H1 (cell line): ENCODE measurements at regions not wholly inside any gene's neighbourhood (a gene's known extent, or its start where the extent isn't known, plus 50 kb on each side); places are given as distances from the start of the nearest gene placed in this dataset.

Experiments
- CTCF ChIA-PET: fragments of 300-600 bp; sonication (Branson Sonifier 250); formaldehyde crosslinking; loops from one replicate; lab custom pipeline; 2021; ENCODE audit not compliant: partially characterized antibody; lab: Charles Lee
- POLR2A ChIA-PET: fragments of 300-600 bp; sonication (Branson Sonifier 250); formaldehyde crosslinking; loops from one replicate; lab custom pipeline; 2021; ENCODE audit warnings: inconsistent platforms; ENCODE audit not compliant: partially characterized antibody; lab: Charles Lee
- DNase-seq, 2 experiments: peaks; one replicate each; pipeline versions ENCODE4 v3.0.0 to v3.0.0-alpha.2; 2010 to 2022; ENCODE audit warnings: low spot score in 2 of 2, low read depth in 1 of 2, mixed read lengths in 1 of 2
- FAIRE-seq: peaks from 2 replicates; lab custom pipeline; 2011; peaks lifted over from hg19 to GRCh38; lab: Jason Lieb, UNC
- H2AFZ ChIP-seq: 2 replicates; pipeline ENCODE4 v1.8.1; 2012; ENCODE audit warnings: low read length, inconsistent platforms
- H2AK5ac ChIP-seq: 2 replicates; pipeline ENCODE4 v1.6.1; 2013; ENCODE audit warnings: low read depth, low read length
- H2BK120ac ChIP-seq: replicated peaks from 2 replicates; pipeline ENCODE3; 2013; ENCODE audit warnings: low read depth, low read length, inconsistent platforms
- H2BK12ac ChIP-seq: 2 replicates; pipeline ENCODE4 v1.6.1; 2013; ENCODE audit warnings: low read depth, low read length
- H2BK15ac ChIP-seq: 2 replicates; pipeline ENCODE4 v1.6.1; 2013; ENCODE audit warnings: low read length
- H2BK20ac ChIP-seq: 2 replicates; pipeline ENCODE4 v1.6.1; 2013; ENCODE audit warnings: low read length
- H2BK5ac ChIP-seq: 2 replicates; pipeline ENCODE4 v1.6.1; 2013; ENCODE audit warnings: low read depth, low read length
- H3K14ac ChIP-seq: 2 replicates; pipeline ENCODE4 v1.6.1; 2013; ENCODE audit warnings: inconsistent platforms; ENCODE audit not compliant: insufficient read length
- H3K18ac ChIP-seq: 2 replicates; pipeline ENCODE4 v1.6.1; 2013; ENCODE audit warnings: low read length; ENCODE audit errors: extremely low read depth
- H3K23ac ChIP-seq: 2 replicates; pipeline ENCODE4 v1.6.1; 2013; ENCODE audit warnings: inconsistent platforms; ENCODE audit not compliant: insufficient read length
- H3K23me2 ChIP-seq: 2 replicates; pipeline ENCODE4 v1.6.1; 2013; ENCODE audit warnings: low read depth, low read length
- H3K27ac ChIP-seq: 2 replicates; pipeline ENCODE4 v1.6.1; 2011; ENCODE audit warnings: low read depth, low read length, inconsistent platforms
- H3K27me3 ChIP-seq, 4 experiments: replicated peaks in 1 of 4; 1 replicate in 1 of 4; 2 replicates in 3 of 4; pipeline versions ENCODE4 v1.6.1 to v1.8.1; 2011 to 2013; ENCODE audit warnings: low read length in 3 of 4, mild to moderate bottlenecking in 3 of 4, inconsistent platforms in 2 of 4, mixed read lengths in 2 of 4, moderate library complexity in 1 of 4; ENCODE audit not compliant: control insufficient read depth in 3 of 4, insufficient read depth in 3 of 4; ENCODE audit errors: extremely low read depth in 1 of 4
- H3K36me3 ChIP-seq, 4 experiments: 2 replicates each; pipeline versions ENCODE4 v1.6.1 to v1.8.1; 2011 to 2013; ENCODE audit warnings: mild to moderate bottlenecking in 4 of 4, low read length in 3 of 4, moderate library complexity in 2 of 4, control low read depth in 1 of 4, inconsistent platforms in 1 of 4; ENCODE audit not compliant: insufficient read depth in 4 of 4, control insufficient read depth in 2 of 4
- H3K4ac ChIP-seq: replicated peaks from 2 replicates; pipeline ENCODE3; 2013; ENCODE audit warnings: low read length, low read depth, mixed read lengths, inconsistent platforms; ENCODE audit not compliant: insufficient read length
- H3K4me1 ChIP-seq, 4 experiments: replicated peaks in 1 of 4; 1 replicate in 1 of 4; 2 replicates in 3 of 4; pipeline versions ENCODE4 v1.6.1 to v1.8.1; 2011 to 2013; ENCODE audit warnings: low read length in 3 of 4, inconsistent platforms in 2 of 4, mixed read lengths in 1 of 4; ENCODE audit not compliant: insufficient read depth in 4 of 4, control insufficient read depth in 3 of 4
- H3K4me2 ChIP-seq, 2 experiments: 2 replicates each; pipeline versions ENCODE4 v1.6.1 to v1.8.1; 2011 to 2013; ENCODE audit warnings: low read depth in 2 of 2, low read length in 2 of 2, control low read depth in 1 of 2, inconsistent platforms in 1 of 2, mild to moderate bottlenecking in 1 of 2; ENCODE audit not compliant: insufficient read depth in 1 of 2
- H3K4me3 ChIP-seq, 4 experiments: fragments of 200-600, 300-600 bp in 1 of 4; sonication (generic), shearing (Covaris generic), sonication (Bioruptor Twin) in 1 of 4; 2 replicates each; pipeline versions ENCODE4 v1.5.1 to v1.8.1; 2011 to 2016; ENCODE audit warnings: low read length in 4 of 4, low read depth in 3 of 4, control low read depth in 2 of 4, inconsistent platforms in 2 of 4, mild to moderate bottlenecking in 2 of 4, mixed read lengths in 1 of 4, moderate library complexity in 1 of 4; ENCODE audit not compliant: insufficient read depth in 2 of 4; ENCODE audit errors: extremely low read depth in 1 of 4
- H3K56ac ChIP-seq: replicated peaks from 2 replicates; pipeline ENCODE3; 2013; ENCODE audit warnings: low read depth, mild to moderate bottlenecking, mixed read lengths, low read length, inconsistent platforms; ENCODE audit not compliant: insufficient read length
- H3K79me1 ChIP-seq: 2 replicates; pipeline ENCODE4 v1.6.1; 2013; ENCODE audit warnings: low read depth, low read length, control low read depth
- H3K79me2 ChIP-seq, 2 experiments: 2 replicates each; pipeline versions ENCODE4 v1.6.1 to v1.8.1; 2012 to 2013; ENCODE audit warnings: low read length in 2 of 2, mild to moderate bottlenecking in 2 of 2, inconsistent platforms in 1 of 2; ENCODE audit not compliant: insufficient read depth in 2 of 2, control insufficient read depth in 1 of 2
- H3K9ac ChIP-seq, 4 experiments: replicated peaks in 1 of 4; 1 replicate in 1 of 4; 2 replicates in 3 of 4; pipeline versions ENCODE4 v1.6.1 to v1.8.1; 2011 to 2013; ENCODE audit warnings: low read depth in 3 of 4, low read length in 3 of 4, control low read depth in 2 of 4, mild to moderate bottlenecking in 2 of 4, moderate library complexity in 2 of 4, inconsistent platforms in 1 of 4; ENCODE audit errors: extremely low read depth in 1 of 4
- H3K9me3 ChIP-seq, 2 experiments: 2 replicates each; pipeline versions ENCODE4 v1.6.1 to v1.8.1; 2012 to 2013; ENCODE audit warnings: mild to moderate bottlenecking in 2 of 2, moderate library complexity in 2 of 2, control low read depth in 1 of 2, inconsistent platforms in 1 of 2, low read depth in 1 of 2, low read length in 1 of 2, mixed read lengths in 1 of 2; ENCODE audit not compliant: insufficient read depth in 2 of 2
- H4K20me1 ChIP-seq, 2 experiments: replicated peaks in 1 of 2; 2 replicates each; pipeline versions ENCODE3 to v1.8.1; 2011 to 2013; ENCODE audit warnings: inconsistent platforms in 2 of 2, low read length in 2 of 2, mild to moderate bottlenecking in 1 of 2; ENCODE audit not compliant: insufficient read depth in 2 of 2, control insufficient read depth in 1 of 2
- H4K5ac ChIP-seq: 2 replicates; pipeline ENCODE4 v1.6.1; 2013; ENCODE audit warnings: low read length, low read depth, mixed read lengths, inconsistent platforms; ENCODE audit not compliant: insufficient read length
- H4K8ac ChIP-seq: 2 replicates; pipeline ENCODE4 v1.8.0; 2013; ENCODE audit warnings: mild to moderate bottlenecking, moderate library complexity, low read length, inconsistent platforms; ENCODE audit not compliant: insufficient read depth; ENCODE audit errors: extremely low read depth
- H4K91ac ChIP-seq: replicated peaks from 2 replicates; pipeline ENCODE3; 2013; ENCODE audit warnings: low read length, mixed read lengths, inconsistent platforms; ENCODE audit not compliant: insufficient read length
- ATF2 ChIP-seq: IDR thresholded peaks from 2 replicates; pipeline ENCODE4 v1.6.1; 2012; ENCODE audit warnings: low read length, inconsistent platforms
- CTCF ChIP-seq, 3 experiments: IDR thresholded peaks; 1 replicate in 2 of 3; 2 replicates in 1 of 3; pipeline versions ENCODE4 v1.5.1 to v1.6.1; 2011; ENCODE audit warnings: low read length in 3 of 3, mild to moderate bottlenecking in 3 of 3, inconsistent platforms in 2 of 3, low read depth in 1 of 3, moderate library complexity in 1 of 3; ENCODE audit not compliant: insufficient read depth in 1 of 3; ENCODE audit errors: control extremely low read depth in 1 of 3
- HDAC2 ChIP-seq, 2 experiments: fragments of 300-600 bp in 1 of 2; sonication (generic) in 1 of 2; IDR thresholded peaks; 2 replicates each; pipeline ENCODE4 v1.6.1; 2011 to 2012; ENCODE audit warnings: low read depth in 2 of 2, low read length in 2 of 2, mild to moderate bottlenecking in 2 of 2, moderate library complexity in 2 of 2, borderline replicate concordance in 1 of 2, inconsistent platforms in 1 of 2
- MAX ChIP-seq: IDR thresholded peaks from 2 replicates; pipeline ENCODE4 v1.6.1; 2012; ENCODE audit warnings: inconsistent platforms
- POU5F1 ChIP-seq: IDR thresholded peaks from 2 replicates; pipeline ENCODE4 v1.6.1; 2011; ENCODE audit warnings: low read depth, mild to moderate bottlenecking, low read length, moderate library complexity
- RAD21 ChIP-seq, 2 experiments: IDR thresholded peaks in 1 of 2; conservative IDR thresholded peaks in 1 of 2; 2 replicates each; pipeline ENCODE4 v1.6.1; 2011; ENCODE audit warnings: low read depth in 2 of 2, low read length in 2 of 2, improper control_type of control experiment in 1 of 2, inconsistent platforms in 1 of 2, mild to moderate bottlenecking in 1 of 2, moderate library complexity in 1 of 2
- TEAD4 ChIP-seq: IDR thresholded peaks from 2 replicates; pipeline ENCODE4 v1.6.1; 2012; ENCODE audit warnings: low read depth, low read length, inconsistent platforms, mixed read lengths
- WGBS, 2 experiments: shearing (Covaris generic) in 1 of 2; methylation state at CpG; one replicate each; pipeline versions ENCODE4 v1.1.6 to v1.1.7; 2013 to 2015; ENCODE audit warnings: low lambda C conversion rate in 2 of 2, mixed read lengths in 2 of 2, inconsistent platforms in 1 of 2, low coverage in 1 of 2, missing lambda C conversion rate in 1 of 2; ENCODE audit not compliant: insufficient replicate concordance in 2 of 2, insufficient coverage in 1 of 2, insufficient read length in 1 of 2; ENCODE audit errors: extremely low coverage in 1 of 2, missing lambda C conversion rate in 1 of 2; 5-methylcytosine and 5-hydroxymethylcytosine counted together

GRCh38 chr6:56772737-56773184, 130.1 kb upstream of the DST start:
- H3K27me3 ChIP-seq = no peaks in the 10 kb centered on the region
- no peak overlapping the region for H3K23ac ChIP-seq
- no peak overlapping the region for H3K27ac ChIP-seq
- 0 out of 2 replicates have a peak overlapping the region, but pooled peaks have one; percentile 13 for H2BK12ac ChIP-seq
- 0 out of 2 replicates have a peak overlapping the region, but pooled peaks have one; percentile 1 for H2AK5ac ChIP-seq
- H3K79me1 ChIP-seq = peaks cover 2% of the 10 kb centered on the region; the same call in 1 of the 2 replicates
- no peaks in the 10 kb centered on the region; the same call in 1 of the 2 replicates for H3K23me2 ChIP-seq
- CTCF ChIA-PET = interaction anchor here (0.7 to 1.3 kb wide), 2 partner anchors 71 to 79 kb away, joined by 3 to 4 read pairs; no protein-coding TSS in a partner anchor
- H2AFZ ChIP-seq = no peak overlapping the region
- no peak overlapping the region for H3K9ac ChIP-seq
- no peaks in the 10 kb centered on the region for H3K36me3 ChIP-seq
- H3K4me2 ChIP-seq = peak overlapping the region in 1 of 2 experiments; percentile 35; a peak in 1 of 4 replicates
- H3K4me3 ChIP-seq = no peak overlapping the region
- 0 out of 2 replicates have a peak overlapping the region, but pooled peaks have one; percentile 5 for H2BK5ac ChIP-seq
- no peak overlapping the region for H2BK20ac ChIP-seq
- H2BK15ac ChIP-seq = no peak overlapping the region
- H3K79me2 ChIP-seq = peaks cover 0 to 80% of the 10 kb centered on the region in 2 experiments; a peak in 3 of 4 replicates
- H4K8ac ChIP-seq = no peak overlapping the region
- no peak overlapping the region for H3K4ac ChIP-seq
- H4K20me1 ChIP-seq = no peaks in the 10 kb centered on the region
- POLR2A ChIA-PET = interaction anchor here (0.7 kb wide), 1 partner anchor 13 kb away, joined by 3 read pairs; no protein-coding TSS in a partner anchor
- DNase-seq = no peak
- H3K56ac ChIP-seq = no peak overlapping the region
- no peak overlapping the region for H3K18ac ChIP-seq
- no peak overlapping the region for H2BK120ac ChIP-seq
- H4K5ac ChIP-seq = no peak overlapping the region
- H4K91ac ChIP-seq = no peak overlapping the region
- 47% methylated on average over 1 of the region's 1 CpG; no CpG with 5 or more reads in 1 of the 2 experiments for WGBS, 2 experiments
- peak; percentile 39 for TF ChIP-seq MAX
- TF ChIP-seq CTCF (IDR thresholded peaks at IDR 0.05; ENCODE audit: control extremely low read depth in 1 of 3, insufficient read depth in 1 of 3, low read depth in 1 of 3, low read length in 3 of 3) = peak in 1 of 3 experiments; percentile 9; a peak in 1 of 4 replicates
- TF ChIP-seq ATF2 = no peak
- no peak for TF ChIP-seq HDAC2 (IDR thresholded peaks at IDR 0.05; ENCODE audit: borderline replicate concordance in 1 of 2, low read depth in 2 of 2, low read length in 2 of 2)
- TF ChIP-seq POU5F1 = no peak
- peak; percentile 7 to 37; a peak in 1 of 4 replicates for TF ChIP-seq RAD21 (IDR thresholded peaks at IDR 0.05 in 1 of 2, conservative IDR thresholded peaks at IDR 0.05 in 1 of 2; ENCODE audit: low read depth in 2 of 2, low read length in 2 of 2)
- TF ChIP-seq TEAD4 = peak; percentile 59; the same call in 1 of the 2 replicates
- no peaks in the 10 kb centered on the region for H3K9me3 ChIP-seq
- no peak overlapping the region for H3K14ac ChIP-seq
- peak; percentile 57 for FAIRE-seq
- H3K4me1 ChIP-seq = peaks cover 3 to 14% (median 12%) of the 10 kb centered on the region in 4 experiments; a peak in 6 of 7 replicates
